ENCODE measurements at regions not wholly inside any gene's neighbourhood (a gene's known extent, or its start where the extent isn't known, plus 50 kb on each side); places are given as distances from the start of the nearest gene placed in this dataset.

DNA sequence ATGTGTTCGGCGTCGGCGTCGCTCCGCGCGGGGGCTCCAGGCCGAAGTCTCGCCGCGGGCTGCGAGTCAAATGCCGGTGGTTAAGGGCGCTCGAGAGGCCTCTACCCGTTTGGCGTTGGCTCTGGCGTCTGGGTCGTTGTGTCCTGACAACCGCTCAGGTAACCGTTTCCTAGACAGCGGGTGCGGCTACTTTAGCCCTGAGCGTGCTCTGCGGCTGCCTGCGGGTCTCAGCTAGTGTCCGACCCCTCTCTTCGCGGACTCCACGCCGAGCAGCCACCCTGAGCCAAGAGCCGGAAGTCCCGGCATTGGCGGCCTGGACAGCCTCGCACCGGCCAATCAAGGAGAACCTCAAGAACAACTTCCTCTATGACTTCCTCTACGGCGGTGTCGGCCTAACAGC lies 173.4 kb downstream of the SETD4 start:
- TF ChIP-seq, protein P1, sequence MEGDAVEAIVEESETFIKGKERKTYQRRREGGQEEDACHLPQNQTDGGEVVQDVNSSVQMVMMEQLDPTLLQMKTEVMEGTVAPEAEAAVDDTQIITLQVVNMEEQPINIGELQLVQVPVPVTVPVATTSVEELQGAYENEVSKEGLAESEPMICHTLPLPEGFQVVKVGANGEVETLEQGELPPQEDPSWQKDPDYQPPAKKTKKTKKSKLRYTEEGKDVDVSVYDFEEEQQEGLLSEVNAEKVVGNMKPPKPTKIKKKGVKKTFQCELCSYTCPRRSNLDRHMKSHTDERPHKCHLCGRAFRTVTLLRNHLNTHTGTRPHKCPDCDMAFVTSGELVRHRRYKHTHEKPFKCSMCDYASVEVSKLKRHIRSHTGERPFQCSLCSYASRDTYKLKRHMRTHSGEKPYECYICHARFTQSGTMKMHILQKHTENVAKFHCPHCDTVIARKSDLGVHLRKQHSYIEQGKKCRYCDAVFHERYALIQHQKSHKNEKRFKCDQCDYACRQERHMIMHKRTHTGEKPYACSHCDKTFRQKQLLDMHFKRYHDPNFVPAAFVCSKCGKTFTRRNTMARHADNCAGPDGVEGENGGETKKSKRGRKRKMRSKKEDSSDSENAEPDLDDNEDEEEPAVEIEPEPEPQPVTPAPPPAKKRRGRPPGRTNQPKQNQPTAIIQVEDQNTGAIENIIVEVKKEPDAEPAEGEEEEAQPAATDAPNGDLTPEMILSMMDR (IDR thresholded peaks at IDR 0.05): no peak

DNA sequence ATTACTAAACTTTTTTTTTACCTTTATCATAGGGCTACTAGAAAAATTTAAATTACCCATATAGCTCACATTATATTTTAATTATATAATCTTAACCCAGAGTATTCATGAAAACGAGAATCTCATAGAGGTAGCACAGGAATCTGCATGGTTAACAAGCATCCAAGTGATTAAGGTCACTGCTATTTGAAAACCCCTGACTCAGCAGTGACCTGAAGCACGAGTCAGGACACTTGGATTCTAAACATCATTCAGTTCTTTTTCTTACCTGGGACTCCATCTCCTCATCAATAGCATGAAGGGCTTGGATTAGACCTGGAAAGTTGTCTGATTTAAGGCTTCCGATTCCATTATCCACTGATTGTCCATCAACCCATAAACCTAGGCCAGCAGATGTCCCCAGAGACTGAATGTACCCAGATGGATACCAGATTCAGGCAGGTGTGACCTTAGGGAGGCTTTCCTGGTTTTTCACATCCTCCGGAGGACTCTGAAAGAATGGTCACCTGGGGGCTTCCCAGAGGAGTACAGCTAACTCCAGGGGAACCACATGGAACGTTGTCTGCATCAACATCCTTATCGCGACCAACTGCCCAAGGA lies 174.3 kb downstream of the SETD4 start:
- TF ChIP-seq, protein P1 (IDR thresholded peaks at IDR 0.05): no peak

DNA sequence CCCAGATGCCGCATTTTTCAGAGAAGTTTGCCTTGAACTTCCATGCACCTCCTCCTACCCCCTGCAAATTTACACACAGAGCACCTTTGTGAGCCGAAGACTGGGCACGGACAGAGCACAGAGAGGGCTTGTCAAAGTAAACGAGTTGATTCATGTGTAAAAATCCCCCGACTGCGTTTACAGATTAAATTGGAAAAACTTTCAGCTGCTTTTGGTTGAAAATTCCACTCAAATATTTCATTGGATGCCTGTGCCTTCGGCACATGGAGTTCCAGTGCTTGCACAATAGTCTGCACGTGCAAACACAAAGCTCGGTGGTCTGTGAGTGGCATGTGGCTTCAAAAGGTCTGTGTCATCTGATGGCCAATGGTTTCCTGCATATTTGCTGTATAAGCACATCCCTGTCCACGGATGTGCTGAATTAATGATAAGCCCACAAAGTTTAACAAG lies 177.5 kb downstream of the SETD4 start:
- TF ChIP-seq, protein P1 (IDR thresholded peaks at IDR 0.05): no peak

DNA sequence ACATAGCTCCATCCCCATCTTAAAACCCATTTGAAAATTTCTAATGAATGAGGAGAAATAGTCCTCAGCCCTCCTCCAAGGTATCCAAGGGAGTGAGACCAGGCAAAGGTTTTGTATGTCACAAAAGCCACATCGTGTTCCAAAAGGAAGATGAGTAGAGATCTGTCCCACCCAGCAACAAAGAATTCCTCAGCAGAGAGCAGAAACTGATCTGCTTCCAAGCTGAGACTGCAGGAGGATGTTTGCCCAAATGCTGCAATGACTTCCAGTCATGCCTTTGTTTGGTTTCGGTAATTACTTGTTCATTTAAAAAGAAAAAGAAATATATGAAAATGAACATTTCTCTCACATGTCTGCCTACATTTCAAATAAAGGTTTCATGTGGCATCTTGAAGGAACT lies 186.9 kb downstream of the SETD4 start:
- TF ChIP-seq, protein P1 (IDR thresholded peaks at IDR 0.05): no peak

DNA sequence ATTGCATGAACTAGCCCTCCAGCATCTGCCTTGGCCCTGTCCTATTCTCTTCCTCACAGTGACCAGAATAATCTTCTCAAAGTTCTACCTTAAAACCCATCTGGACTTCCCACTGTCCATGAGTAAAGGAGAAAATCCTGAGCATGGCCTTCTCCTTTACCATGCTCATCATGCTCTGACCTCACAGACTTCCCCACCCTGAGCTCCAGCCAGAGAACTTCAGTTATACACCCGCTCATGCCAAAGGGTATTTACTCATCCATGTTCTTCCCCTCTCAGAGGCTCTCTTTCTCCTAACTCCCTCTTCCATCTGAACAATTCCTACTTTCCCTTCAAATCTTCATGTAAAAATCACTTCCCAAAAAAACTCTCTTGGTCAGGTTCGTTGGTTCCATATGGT lies 188.4 kb downstream of the SETD4 start:
- TF ChIP-seq, protein P1 (IDR thresholded peaks at IDR 0.05): no peak

DNA sequence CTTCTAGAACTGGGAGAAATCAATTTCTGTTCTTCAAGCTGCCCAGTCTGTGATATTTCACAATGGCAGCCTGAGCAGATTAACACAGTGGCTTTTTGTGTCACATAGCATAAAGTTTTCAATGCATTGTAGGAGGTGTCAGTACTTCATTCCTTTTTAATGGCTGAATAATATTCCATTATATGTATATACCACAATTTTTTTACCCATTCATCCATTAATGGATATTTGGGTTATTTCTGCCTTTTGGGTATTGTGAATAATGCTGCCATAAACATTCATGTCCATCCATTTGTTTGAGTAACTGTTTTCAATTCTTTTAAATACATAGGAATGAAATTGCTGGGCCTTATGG lies 191.5 kb downstream of the SETD4 start:
- TF ChIP-seq, protein P1 (IDR thresholded peaks at IDR 0.05): no peak

DNA sequence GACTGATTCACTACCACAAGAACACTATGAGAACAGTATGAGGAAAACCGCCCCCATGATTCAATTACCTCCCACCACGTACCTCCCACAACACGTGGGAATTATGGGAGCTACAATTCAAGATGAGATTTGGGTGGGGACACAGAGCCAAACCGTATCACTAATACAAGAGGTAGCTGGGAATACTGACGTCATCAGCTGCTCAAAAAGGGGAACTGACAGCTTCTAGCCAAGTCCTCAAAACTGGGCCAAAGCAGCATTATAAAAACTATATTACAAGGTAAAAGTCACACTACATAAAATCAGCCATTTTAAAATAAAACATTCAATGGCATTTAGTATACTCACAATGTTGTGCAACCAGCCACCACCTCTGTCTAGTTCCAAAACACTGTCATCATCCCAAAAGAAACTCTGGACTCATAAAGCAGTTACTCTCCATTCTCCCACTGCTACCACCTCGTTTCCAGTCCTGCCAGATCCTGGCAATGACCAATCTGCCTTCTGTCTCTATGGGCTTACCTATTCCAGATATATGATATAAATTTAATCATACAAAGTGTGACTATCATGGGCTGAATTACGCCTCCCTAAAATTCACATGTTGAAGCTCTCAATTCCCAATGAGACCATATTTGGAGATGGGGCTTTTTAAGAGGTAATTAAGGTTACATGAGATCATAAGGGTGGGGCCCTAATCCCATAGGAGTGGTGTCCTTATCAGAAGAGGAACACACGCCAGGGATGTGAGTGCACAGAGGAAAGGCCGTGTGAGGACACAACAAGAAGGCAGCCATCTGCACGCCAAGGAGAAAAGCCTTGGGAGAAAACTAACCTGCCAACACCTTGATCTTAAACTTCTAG lies 192.1 kb downstream of the SETD4 start:
- TF ChIP-seq, protein P1 (IDR thresholded peaks at IDR 0.05): no peak
